22Rv1 (cell line): ENCODE measurements at regions not wholly inside any gene's neighbourhood (a gene's known extent, or its start where the extent isn't known, plus 50 kb on each side); places are given as distances from the start of the nearest gene placed in this dataset.

Source experiments
- CTCF ChIP-seq: fragments of 450-650 bp; IDR thresholded peaks from 2 replicates; pipeline ENCODE4 v1.5.1; 2017; ENCODE audit warnings: mild to moderate bottlenecking
- ZFX ChIP-seq: fragments of 450-650 bp; IDR thresholded peaks from 2 replicates; pipeline ENCODE4 v1.6.1; 2017; ENCODE audit warnings: antibody characterized with exemption, borderline replicate concordance

GRCh38 chr3:10574101-10574620, 68.8 kb upstream of the ATP2B2 start:
- no peak for TF ChIP-seq CTCF
- TF ChIP-seq ZFX: no peak
